Fibroblast of pulmonary artery (primary cell): ENCODE measurements at regions not wholly inside any gene's neighbourhood (a gene's known extent, or its start where the extent isn't known, plus 50 kb on each side); places are given as distances from the start of the nearest gene placed in this dataset.

Experiments
- DNase-seq: peaks from one replicate; pipeline ENCODE4 v3.0.0-alpha.2; 2010; ENCODE audit warnings: low read depth
- H3K4me3 ChIP-seq: replicated peaks from 2 replicates; pipeline ENCODE4 v1.5.1; 2011; ENCODE audit warnings: low read depth, mild to moderate bottlenecking, control low read depth, low read length, moderate library complexity
- TF ChIP-seq, protein P1 (sequence below): IDR thresholded peaks from 2 replicates; pipeline ENCODE4 v1.5.1; 2011; ENCODE audit warnings: mild to moderate bottlenecking, control low read depth, low read length, inconsistent platforms; ENCODE audit errors: missing control alignments

GRCh38 chr10:123240250-123240649 lies 86.0 kb downstream of the BUB3 start:
- DNase-seq, result no peak
- H3K4me3 ChIP-seq, result no peak overlapping the region
- TF ChIP-seq, protein P1, sequence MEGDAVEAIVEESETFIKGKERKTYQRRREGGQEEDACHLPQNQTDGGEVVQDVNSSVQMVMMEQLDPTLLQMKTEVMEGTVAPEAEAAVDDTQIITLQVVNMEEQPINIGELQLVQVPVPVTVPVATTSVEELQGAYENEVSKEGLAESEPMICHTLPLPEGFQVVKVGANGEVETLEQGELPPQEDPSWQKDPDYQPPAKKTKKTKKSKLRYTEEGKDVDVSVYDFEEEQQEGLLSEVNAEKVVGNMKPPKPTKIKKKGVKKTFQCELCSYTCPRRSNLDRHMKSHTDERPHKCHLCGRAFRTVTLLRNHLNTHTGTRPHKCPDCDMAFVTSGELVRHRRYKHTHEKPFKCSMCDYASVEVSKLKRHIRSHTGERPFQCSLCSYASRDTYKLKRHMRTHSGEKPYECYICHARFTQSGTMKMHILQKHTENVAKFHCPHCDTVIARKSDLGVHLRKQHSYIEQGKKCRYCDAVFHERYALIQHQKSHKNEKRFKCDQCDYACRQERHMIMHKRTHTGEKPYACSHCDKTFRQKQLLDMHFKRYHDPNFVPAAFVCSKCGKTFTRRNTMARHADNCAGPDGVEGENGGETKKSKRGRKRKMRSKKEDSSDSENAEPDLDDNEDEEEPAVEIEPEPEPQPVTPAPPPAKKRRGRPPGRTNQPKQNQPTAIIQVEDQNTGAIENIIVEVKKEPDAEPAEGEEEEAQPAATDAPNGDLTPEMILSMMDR, result no peak

DNA sequence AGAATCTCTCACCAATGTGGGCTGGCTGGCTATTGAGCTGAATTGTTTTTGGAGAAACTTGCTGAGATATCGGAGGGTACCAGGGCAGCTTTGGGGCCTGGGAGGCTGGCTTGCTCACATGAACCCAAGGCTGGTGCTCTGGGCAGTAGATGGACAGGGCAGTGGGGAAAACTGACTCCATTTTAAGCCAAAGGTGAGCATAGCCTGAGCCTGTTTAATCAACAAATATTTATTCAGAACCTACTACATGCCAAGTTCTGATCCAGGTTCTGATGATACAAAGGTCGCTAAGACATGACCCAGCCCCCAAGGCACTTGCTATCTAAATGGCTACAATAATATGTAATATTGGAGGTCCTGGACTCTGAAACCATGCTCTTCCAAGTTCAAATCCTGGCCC lies 86.6 kb downstream of the BUB3 start:
- TF ChIP-seq, protein P1, result no peak
- DNase-seq, result no peak
- no peak overlapping the region for H3K4me3 ChIP-seq

GRCh38 chr10:123241391-123242141 lies 87.4 kb downstream of the BUB3 start:
- peak; percentile 7 for DNase-seq

DNA sequence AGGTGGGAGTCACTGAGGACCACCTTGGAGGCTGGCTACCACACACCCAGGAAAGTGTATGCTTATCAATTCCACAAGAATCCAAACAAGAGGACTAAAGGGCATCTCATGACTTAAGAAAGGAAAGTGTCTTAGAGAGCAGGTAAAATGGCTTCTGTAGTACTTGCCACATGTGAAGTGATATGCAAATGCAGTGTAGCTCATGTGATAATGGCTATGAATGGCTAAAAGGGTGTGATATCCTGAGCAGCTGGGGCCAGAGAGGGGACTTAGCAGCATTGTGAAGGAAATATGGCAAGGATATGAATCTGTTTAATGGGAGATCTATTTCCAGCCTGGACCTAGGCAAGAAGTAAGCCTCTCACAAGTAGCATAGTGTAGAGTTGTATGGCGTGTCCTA lies 90.5 kb downstream of the BUB3 start:
- TF ChIP-seq, protein P1, result no peak
- no peak for DNase-seq
- no peak overlapping the region for H3K4me3 ChIP-seq

More at GRCh38 chr10:123241391-123242141, 87.4 kb downstream of the BUB3 start:
- H3K4me3 ChIP-seq, result no peak overlapping the region
- TF ChIP-seq, protein P1, result no peak

DNA sequence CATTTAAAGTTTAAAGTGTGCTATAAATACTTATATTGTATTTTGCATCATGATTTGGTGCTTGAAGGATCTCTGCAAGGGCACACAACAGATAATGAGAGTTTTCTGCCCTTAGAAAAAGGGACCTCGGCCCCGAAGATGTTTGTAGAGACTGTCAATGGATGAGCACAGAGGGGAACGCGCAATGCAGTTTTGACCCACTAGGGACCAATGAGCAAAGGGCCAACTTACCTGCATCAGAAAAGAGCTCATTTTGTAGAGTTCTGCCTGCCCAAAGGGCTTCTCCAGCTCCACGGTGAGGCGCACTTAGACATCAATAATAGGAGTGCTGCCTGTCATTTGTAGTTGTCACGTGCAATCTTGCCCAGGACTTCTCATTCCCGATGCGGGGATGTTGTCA lies 91.1 kb downstream of the BUB3 start:
- TF ChIP-seq, protein P1, result no peak
- H3K4me3 ChIP-seq, result no peak overlapping the region
- DNase-seq, result no peak

DNA sequence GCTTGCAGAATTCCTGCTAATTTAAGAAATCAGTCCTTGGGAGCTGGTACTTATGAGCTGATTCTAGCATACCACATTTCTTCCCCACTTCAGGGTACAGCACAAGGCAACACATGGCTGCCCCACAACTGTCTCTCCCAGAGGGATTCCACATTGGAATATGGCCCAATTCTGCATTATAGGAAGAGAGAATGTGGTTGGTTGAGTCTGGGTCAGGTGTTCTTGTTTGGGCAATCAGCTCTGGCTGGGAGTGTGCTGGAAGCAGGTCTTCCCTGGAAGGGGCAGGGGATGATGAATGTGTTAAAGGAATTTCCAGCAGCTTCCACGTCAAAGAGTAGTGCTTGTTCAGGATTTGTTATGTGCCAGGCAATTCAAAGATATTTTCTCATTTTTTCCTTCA lies 95.7 kb downstream of the BUB3 start:
- TF ChIP-seq, protein P1, result no peak
- peak; percentile 10 for DNase-seq
- H3K4me3 ChIP-seq, result no peak overlapping the region

DNA sequence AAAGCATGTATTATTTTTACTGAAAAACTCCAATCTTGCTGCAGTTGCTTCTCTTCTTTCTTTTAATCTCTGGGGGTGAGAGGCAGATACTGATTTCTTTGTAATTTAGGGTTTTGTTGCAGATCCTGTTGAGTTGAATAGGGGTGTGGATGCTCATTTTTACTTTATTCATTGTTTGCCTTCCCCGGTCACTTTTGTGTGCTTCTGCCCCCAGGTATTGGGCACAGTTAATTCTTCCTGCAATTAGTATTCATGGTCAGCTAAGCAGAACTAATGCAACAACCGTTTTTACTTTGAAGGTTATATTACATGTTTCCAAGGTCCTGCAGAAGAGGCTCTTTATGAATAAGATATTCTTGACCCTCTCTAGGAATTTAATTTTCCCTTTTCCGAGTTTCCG lies 96.4 kb downstream of the BUB3 start:
- TF ChIP-seq, protein P1, result no peak
- H3K4me3 ChIP-seq, result no peak overlapping the region
- DNase-seq, result no peak
